HG02678 (cell line): ENCODE measurements at regions not wholly inside any gene's neighbourhood (a gene's known extent, or its start where the extent isn't known, plus 50 kb on each side); places are given as distances from the start of the nearest gene placed in this dataset.

Experiments
- ATAC-seq: cut with Tn5 transposase; IDR thresholded peaks from one replicate; pipeline ENCODE4 v1.9.1; 2021; ENCODE audit warnings: mild to moderate bottlenecking, moderate library complexity; ENCODE audit not compliant: unreplicated experiment

DNA sequence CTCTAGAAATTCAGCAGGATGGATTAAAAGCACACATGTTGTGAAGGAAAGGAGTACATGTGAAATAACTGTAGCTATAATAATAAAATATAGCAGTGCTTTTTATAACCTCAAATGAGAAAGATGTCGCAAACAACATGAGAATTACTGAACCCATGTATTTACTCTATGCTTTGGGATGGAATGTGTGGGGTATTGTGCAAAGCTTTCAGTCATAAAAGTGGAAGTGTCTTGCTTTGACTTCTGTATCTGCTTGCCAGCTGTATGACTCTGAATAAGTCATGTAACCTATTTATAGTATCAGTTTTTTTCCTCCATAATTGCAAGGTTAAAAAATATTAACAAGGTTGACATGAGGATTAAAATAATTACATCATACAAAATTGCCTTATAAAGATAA, 519.3 kb upstream of the CADM2 start:
- no peak for ATAC-seq

GRCh38 chr3:84440291-84440690, 518.5 kb upstream of the CADM2 start:
- ATAC-seq, result no peak

GRCh38 chr3:84442533-84442932, 516.3 kb upstream of the CADM2 start:
- no peak for ATAC-seq

DNA sequence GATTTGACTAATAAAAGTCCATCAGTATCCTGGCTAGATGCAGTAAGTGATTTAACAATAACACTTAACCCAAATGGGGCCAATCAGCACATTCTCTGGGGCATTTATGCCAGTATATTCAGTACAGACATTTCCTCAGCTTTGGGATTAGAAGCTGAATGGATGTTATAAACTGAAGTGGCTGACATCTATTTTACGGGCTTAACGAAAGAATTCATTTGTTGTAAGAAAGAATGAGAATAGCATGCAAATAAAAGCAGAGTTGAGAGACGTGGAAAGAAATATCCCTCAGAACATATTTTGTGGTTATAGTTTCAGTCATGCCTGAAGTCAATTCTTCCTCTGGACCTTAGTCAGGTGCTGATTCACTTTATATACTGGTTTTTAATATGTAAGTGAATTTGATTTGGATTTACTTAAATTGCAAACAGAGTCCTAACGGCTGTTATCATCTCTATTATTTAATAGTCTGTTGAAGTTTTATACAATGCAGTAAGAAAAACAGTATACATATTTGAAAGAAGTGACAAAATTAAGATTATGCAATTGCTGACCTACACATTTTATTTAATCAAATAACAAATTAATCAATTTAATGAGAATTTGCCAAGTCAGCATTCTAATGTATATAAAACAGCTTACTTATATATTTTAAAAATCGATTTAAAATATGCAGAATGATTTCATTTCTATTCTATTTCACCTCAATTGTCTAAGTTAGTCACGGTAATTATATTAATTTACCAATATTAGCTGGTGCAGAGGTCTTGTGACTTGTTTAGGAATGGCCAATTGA, 513.9 kb upstream of the CADM2 start:
- no peak for ATAC-seq

GRCh38 chr3:84487296-84487695, 471.5 kb upstream of the CADM2 start:
- no peak for ATAC-seq

DNA sequence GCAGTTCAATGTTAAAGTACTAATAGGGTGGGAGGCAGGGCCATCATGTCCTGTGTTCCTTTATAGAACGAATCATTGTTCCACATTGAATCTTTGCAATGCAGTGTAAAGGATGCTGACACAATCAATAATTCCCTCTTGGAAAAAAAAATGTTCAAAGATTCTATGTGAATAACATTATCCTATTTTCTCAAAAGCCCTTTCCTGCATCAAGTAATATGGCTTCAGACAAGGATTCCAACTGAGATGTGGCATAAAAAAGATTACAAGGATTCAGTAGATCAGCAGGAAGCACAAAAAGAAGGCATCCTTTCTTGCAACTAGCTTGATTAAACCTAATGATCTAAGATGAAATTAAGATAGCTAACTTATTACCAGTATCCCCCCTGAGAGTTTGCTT, 454.0 kb upstream of the CADM2 start:
- no peak for ATAC-seq

DNA sequence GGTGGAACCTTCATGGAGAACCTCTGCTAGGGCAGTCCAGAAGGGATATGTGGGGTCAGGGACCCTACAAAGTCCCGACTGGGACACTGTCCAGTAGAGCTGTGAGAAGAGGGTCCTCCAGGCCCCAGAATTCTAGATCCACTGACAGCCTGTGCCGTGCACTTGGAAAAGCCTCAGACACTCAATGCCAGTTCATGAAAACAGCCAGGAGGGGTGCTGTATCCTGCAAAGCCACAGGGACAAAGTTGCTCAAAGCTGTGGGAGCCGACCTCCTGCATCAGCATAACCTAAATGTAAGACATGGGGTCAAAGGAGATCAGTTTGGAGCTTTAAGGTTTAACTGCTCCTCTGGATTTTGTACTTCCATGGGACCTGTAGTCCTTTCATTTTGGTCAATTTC, 448.8 kb upstream of the CADM2 start:
- no peak for ATAC-seq

DNA sequence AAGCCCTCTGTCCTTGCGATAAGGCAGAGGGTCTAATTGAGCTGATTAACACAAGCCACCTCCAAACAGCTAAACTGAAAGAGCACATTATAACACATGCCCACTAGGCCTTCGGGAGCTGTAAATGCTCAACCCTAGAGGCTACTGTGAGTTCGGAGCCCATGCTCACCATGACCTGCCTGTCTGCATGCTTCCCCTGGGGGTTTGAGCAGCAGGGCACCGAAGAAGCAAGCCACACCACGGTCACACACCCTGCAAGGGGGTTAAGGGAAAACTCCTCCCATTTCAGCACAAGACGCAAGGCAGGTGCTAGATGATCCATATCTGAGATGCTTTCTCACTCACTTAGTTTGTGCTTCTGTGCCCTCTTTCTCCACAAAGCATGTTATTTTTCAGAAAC, 435.9 kb upstream of the CADM2 start:
- no peak for ATAC-seq

DNA sequence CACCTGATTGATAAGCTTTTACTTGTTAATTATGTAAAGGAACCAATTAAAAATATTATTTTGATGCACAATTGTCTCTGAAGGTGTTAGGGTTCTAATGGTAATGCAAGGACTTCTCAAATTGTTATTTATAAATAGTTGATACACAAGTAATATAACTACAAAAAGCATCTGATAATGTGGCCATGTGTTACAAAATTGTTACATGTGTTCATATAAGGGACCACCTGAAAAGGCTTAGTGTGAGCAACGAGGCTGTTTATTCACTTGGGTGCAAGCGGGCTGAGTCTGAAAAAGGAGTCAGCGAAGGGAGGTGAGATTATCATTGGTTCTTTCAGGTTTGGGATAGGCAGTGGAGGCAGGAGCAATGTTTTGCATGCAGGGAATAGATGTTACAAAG, 421.9 kb upstream of the CADM2 start:
- ATAC-seq, result no peak

- no peak for ATAC-seq
Observed at GRCh38 chr3:84538597-84538996, 420.2 kb upstream of the CADM2 start.

DNA sequence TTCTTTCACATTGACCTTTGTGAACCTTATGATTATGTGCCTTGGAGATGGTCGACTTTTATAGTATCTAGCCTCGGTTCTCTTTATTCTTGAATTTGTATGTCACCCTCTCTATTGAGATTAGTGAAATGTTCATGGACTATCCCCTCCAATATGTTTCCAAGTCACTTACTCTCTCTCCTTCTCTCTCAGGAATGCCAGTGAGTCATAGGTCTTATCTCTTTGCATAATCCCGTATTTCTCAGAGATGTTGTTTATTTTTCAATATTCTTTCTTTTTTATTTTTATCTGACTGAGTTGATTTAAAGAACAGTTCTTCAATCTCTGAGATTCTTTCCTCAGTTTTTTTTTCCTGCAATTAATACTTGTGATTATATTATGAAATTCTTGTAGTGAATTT, 411.6 kb upstream of the CADM2 start:
- ATAC-seq, result no peak

- ATAC-seq, result peak; percentile 95
Observed at GRCh38 chr3:84547971-84548970, 410.5 kb upstream of the CADM2 start.

DNA sequence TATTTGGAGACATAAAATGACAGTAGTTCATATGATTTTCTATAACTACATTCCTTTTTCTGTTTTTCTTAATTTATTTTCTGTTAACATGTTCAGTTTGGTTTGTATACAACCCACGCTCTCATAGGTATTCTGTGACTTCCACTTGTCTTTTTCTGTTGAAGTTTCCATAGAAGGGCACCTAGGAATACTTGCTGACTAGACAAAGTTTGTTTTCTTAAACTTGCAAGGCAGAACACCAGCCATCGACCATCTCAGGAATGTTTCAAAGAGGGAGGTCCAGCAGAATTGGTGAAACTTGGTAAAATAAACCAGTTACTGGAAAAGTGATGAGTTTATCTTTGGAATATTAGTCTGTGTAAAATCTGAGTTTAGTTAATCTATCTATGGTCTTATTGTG, 403.2 kb upstream of the CADM2 start:
- no peak for ATAC-seq

DNA sequence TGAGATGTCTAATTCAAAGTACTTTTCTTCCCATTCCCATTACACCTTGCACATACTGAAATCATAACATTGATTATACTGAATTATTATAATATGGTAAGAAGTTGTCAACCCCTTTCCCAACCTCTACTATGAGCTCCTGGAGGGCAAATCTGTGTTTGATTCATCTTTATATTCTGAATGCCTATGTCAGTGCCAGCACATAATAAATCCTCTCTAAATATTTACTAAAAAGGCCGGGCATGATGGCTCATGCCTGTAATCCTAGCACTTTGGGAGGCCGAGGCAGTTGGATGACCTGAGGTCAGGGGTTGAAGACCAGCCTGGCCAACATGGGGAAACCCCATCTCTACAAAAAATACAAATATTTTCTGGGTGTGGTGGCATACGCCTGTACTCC, 392.5 kb upstream of the CADM2 start:
- no peak for ATAC-seq

GRCh38 chr3:84567796-84568195, 391.0 kb upstream of the CADM2 start:
- no peak for ATAC-seq

DNA sequence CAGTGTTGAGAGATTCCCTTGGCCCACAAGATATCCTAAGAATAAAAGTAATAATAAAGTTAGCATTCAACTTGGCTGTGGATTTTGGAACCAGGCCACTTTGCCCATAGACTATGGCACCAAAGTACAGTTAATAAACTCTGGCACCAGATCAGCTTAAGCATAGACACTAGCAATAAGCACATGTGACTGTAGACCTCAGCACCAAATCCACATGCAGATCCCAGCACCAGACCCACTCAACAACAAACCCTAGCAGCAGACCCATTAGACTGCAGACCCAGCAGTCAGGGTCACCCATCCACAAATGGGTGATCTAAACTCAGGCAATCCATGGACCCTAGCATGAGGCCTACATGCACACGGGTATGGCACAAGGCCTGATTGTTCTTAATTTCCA, 384.8 kb upstream of the CADM2 start:
- ATAC-seq, result no peak

DNA sequence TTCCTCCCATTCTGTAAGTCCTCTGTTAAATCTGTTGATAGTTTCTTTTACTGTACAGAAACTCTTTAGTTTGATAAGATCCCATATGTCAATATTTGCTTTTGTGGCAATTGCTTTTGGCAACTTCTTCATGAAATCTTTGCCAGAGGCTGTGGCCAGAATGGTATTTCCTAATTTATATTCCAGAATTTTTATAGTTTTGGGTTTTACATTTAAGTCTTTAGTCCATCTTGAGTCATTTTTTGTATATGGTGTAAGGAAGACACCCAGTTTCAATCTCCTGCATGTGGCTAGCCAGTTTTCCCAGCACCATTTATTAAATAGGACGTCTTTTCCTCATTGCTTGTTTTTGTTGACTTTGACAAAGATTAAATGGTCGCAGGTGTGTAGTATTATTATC, 372.4 kb upstream of the CADM2 start:
- ATAC-seq, result no peak

- ATAC-seq, result no peak
Observed at GRCh38 chr3:84600703-84601225, 358.0 kb upstream of the CADM2 start.

DNA sequence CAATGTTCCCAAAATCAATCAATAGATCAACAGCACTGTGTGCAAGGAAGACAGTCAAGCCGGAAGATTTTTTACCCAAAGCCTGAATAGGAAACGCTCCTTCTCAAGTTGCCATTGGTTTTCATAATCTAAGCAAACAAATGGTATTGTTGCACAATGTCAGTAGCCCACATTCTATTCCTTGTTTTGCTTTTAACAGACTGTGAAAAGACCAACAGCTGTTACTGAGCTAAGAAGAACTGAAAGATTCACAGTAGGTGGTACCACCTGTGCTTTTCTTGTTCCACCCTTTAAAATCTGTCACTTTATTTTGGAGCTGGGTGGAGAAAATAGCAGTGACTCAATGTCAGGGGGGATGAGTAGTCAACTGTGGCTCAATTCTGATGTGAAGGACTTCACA, 357.5 kb upstream of the CADM2 start:
- no peak for ATAC-seq

- no peak for ATAC-seq
Observed at GRCh38 chr3:84621823-84622222, 337.0 kb upstream of the CADM2 start.

DNA sequence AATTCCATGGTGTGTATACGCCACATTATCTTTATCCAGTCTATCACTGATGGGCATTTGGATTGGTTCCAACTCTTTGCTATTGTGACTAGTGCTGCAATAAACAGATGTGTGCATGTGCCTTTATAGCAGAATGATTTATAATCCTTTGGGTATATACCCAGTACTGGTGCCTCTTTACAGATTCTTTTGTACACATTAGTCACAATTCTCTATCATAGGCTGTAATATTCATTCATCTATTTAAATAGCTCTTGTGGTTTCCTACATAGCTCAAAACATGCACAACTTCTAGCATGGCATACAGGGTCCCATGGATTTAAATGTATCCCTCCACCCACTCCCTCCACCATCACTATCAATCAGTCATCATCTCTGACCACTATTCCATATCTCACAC, 324.1 kb upstream of the CADM2 start:
- ATAC-seq, result no peak

- no peak for ATAC-seq
Observed at GRCh38 chr3:84637272-84637671, 321.5 kb upstream of the CADM2 start.
